HG03521 (cell line): ENCODE measurements at regions not wholly inside any gene's neighbourhood (a gene's known extent, or its start where the extent isn't known, plus 50 kb on each side); places are given as distances from the start of the nearest gene placed in this dataset.
"Not testable (repeated sequence)": the region's sequence is repeated elsewhere in the genome, so short reads cannot be mapped to it uniquely, and the experiment has no call there.

Experiments used
- ATAC-seq: cut with Tn5 transposase; IDR thresholded peaks from one replicate; pipeline ENCODE4 v1.9.1; 2021; ENCODE audit warnings: mild to moderate bottlenecking, moderate library complexity; ENCODE audit not compliant: unreplicated experiment

GRCh38 chr5:130845049-130845765 is 319.8 kb downstream of the HINT1 start:
- ATAC-seq, result no peak

GRCh38 chr5:130836729-130837649 is 328.1 kb downstream of the HINT1 start:
- ATAC-seq, result peak; percentile 61

GRCh38 chr5:130817598-130818384 is 347.3 kb downstream of the HINT1 start:
- not testable (repeated sequence) for ATAC-seq

GRCh38 chr5:130815246-130815645 is 349.8 kb downstream of the HINT1 start:
- no peak for ATAC-seq

GRCh38 chr5:130808691-130809090 is 356.4 kb downstream of the HINT1 start:
- ATAC-seq, result no peak

- ATAC-seq, result no peak
These were observed 359.4 kb downstream of the HINT1 start for GRCh38 chr5:130805648-130806047.

GRCh38 chr5:130805036-130805435 is 360.0 kb downstream of the HINT1 start:
- ATAC-seq, result no peak

DNA sequence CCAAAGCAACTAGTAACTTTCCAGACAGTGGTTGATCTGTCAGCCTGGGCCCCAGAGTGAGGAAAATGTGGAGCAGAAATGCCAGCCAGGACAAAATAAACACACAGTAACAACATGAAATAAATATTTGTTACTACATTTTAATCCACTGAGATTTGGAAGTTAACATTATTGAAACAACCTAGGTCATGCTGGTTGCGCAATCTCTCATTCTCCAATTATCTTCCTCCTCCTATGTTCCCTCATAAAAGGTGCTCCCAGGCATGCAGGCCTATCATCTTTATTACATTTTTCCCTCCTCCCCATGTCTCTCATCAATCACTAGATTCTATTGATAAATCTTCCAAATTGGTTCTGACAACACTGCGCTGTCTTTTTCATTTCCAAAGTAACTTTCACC is 363.1 kb downstream of the HINT1 start:
- no peak for ATAC-seq

- ATAC-seq, result no peak
These were observed 366.0 kb downstream of the HINT1 start for GRCh38 chr5:130799015-130799414.

GRCh38 chr5:130797303-130797702 is 367.8 kb downstream of the HINT1 start:
- ATAC-seq, result no peak

DNA sequence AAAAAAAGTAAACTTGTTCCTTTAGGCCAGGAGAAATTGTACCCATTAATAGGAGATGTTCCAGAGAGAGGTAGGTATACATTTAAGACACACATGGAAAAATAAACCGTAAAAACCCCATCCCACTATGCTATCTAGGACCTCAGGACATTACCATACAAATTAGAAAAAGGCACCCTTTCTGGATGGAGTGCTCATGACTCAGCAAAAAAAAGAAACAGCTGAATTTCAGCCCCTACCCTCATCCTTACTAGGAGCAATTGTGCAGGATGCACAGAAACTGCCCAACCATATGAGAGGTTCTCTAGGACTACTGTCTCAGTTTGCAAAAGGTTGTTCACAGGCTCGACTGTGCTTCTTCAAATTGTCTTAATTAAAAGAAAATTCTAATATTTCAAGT is 368.2 kb downstream of the HINT1 start:
- ATAC-seq, result no peak

DNA sequence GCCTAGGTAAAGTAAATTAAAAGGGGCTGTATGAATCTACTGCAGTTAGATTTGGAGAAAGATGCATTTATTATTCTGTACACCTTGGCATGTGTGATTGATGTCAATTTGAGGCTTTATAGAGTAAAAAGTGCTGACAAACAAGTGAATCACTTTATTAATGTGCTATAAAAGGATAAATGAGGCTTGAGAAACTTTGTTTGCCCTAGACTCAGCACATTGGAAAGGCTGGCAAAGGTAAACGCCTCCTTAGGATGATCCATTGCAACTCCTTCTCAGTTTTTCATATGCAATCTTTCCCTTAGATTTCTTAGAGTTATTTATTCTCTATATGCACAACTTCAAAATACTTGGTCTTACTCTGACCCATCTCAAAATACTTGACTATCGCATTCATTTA is 369.0 kb downstream of the HINT1 start:
- no peak for ATAC-seq

GRCh38 chr5:130795037-130795436 is 370.0 kb downstream of the HINT1 start:
- no peak for ATAC-seq

GRCh38 chr5:130777794-130778193 is 387.3 kb downstream of the HINT1 start:
- ATAC-seq, result no peak

DNA sequence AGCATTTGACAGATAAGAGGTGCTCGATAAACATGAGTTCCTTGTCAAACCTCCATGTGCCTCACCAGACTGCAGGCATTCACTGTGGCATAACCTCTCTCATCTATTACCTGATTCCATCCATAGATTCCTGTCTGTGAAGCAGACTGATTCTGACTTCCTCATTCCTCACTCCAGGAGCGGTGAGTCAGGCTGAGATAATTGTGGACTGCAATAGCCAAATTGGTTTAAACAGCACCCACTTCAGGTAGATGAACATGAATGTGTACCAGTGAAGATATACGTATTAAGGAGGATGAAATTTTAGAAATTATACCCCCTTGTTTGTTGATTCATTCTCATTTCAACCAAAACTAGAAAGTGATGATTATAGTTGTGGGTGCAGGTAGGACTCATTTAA is 391.2 kb downstream of the HINT1 start:
- ATAC-seq, result no peak

- no peak for ATAC-seq
These were observed 403.0 kb downstream of the HINT1 start for GRCh38 chr5:130762031-130762430.

GRCh38 chr5:130759061-130759460 is 406.0 kb downstream of the HINT1 start:
- no peak for ATAC-seq

DNA sequence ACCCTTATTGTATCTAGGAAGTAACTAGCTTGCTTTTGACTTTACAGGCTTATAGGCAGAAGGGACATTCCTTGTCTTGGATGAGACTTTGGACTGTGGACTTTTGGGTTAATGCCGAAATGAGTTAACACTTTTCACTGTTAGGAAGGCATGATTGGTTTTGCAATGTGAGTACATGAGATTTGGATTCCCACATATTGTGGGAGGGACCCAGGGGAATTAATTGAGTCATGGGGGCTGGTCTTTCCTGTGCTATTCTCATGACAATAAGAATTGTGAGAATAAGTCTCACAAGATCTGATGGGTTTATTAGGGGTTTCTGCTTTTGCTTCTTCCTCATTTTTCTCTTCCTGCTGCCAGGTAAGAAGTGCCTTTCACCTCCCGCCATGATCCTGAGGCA is 417.5 kb downstream of the HINT1 start:
- no peak for ATAC-seq

- not testable (repeated sequence) for ATAC-seq
These were observed 418.4 kb downstream of the HINT1 start for GRCh38 chr5:130746641-130747040.

DNA sequence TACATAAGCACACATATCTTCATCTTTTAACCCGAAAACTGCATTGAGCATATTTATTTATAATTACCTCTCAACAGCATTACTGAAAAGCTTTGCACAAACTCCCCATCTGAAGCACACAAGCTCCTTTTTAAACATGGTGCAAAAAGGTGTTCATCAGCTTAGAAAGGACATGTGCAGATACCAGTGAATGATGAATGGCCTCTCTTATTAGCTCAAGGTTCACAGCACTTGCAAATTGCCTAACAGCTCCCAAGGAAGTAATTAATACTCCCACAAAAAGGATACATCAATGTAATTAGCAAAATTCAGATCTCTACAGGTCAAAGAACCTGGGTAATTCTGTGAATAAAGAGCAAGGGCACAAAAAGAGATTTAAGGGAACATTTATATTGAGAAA is 422.0 kb downstream of the HINT1 start:
- no peak for ATAC-seq

- no peak for ATAC-seq
These were observed 424.9 kb downstream of the HINT1 start for GRCh38 chr5:130740047-130740569.
